Left renal cortex interstitium (tissue), 4 donors: ENCODE measurements at regions not wholly inside any gene's neighbourhood (a gene's known extent, or its start where the extent isn't known, plus 50 kb on each side); places are given as distances from the start of the nearest gene placed in this dataset.

Source experiments
- DNase-seq, 4 donors: peaks; one replicate each; pipeline ENCODE4 v3.0.0-alpha.2; 2013; ENCODE audit warnings: low read depth in 4 of 4, low spot score in 2 of 4, missing footprints in 1 of 4

DNA sequence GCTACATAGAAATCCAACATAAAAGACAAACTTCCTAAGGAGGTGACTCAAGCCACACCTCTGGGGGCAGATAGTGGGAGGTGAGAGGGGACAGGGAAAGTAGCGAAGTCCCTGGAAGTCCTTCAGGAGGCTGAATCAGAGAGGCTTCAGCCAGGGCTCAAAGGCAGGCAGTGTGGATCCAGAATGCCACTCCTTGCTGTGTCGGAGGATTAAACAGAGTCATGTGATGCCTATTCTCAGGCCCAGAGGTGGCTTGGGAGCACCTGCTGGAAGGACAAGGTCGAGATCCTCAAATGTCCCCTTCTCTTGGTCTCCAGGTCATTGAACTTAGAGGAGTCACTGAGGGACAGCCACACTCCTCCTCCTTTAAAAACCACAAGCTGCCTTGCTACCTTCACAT, 391.1 kb downstream of the SOX9 start:
- no peak for DNase-seq

DNA sequence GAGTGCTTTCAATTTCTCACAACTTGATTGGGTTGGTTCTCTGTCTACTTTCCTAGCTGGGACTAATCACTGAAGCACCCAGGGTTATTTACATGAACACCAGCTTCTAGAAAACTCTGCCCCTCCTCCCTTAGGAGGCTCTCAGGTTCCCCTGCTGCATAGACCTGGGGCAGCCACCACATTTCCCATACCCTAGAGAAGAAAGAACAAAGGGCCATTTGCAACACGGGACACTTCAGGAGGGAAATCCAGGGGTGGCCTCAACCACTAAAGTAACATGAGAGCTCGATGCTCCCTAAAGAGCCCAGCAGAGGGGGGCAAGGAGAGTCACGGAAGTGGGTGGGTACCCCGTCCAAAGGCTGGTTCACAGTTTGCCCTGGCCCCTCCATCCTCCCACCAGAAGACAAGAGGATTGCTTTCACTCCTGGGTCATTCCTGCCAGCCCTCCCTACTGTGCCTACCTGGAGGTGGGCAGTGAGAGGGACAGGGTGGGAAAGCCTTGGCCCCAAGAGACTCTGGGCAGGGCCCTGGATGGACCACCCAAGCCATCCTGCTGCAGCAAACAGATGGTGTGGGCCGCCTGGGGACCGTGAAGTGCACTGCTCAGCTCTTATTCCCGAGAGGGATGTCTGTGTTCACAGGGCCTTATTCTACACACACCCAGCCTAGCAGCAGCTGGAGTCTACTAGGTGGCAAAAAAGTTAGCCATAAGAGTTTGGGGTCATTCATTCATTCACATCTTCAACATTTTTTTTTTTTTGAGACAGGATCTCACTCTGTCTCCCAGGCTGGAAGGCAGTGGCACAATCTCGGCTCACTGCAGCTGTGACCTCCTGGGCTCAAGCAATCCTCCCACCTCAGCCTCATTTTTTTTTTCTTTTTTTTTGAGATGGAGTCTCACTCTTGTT, 392.1 kb downstream of the SOX9 start:
- no peak for DNase-seq

DNA sequence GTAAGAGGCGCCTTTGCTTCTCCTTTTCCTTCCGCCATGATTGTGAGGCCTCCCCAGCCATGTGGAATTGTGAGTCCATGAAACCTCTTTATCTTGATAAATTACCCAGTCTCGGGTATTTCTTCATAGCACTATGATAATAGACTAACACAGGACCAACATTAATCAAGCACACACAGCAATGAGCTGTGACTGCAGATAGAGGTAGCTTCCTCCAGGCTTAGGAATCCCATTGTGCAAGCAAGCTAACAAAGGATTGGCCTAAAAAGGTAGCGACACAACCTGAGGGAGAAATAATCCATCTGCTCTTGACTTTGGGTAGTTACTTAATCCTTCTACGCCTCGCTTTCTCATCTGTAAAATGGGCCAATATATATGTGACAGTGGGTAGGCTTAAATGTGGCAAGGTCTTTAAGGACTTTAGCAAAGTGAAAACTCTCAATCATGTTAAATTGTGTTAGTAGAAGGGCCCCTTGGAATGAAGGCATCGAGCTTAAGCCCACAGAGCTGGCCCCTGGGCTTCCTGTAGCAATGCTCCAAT, 393.6 kb downstream of the SOX9 start:
- DNase-seq: no peak

DNA sequence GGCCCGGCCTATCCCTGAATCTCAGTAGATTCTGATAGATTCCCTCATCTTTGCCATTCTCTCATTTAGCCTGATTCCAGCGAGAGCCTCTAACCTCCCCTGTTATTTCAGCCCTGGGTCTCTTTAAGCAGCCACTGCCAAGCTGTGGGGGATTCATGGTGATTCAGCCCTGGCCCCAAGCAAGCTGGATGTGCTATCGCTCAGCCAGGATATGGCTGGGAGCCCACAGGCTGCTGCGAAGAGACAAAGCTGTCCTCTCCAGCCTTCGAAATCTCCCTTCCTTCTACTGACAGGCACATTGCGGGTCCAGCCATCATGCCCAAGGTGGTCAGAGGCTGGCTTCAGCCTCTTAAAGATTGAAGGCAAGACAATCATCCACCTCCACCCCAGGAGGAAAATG, 394.1 kb downstream of the SOX9 start:
- DNase-seq: no peak

DNA sequence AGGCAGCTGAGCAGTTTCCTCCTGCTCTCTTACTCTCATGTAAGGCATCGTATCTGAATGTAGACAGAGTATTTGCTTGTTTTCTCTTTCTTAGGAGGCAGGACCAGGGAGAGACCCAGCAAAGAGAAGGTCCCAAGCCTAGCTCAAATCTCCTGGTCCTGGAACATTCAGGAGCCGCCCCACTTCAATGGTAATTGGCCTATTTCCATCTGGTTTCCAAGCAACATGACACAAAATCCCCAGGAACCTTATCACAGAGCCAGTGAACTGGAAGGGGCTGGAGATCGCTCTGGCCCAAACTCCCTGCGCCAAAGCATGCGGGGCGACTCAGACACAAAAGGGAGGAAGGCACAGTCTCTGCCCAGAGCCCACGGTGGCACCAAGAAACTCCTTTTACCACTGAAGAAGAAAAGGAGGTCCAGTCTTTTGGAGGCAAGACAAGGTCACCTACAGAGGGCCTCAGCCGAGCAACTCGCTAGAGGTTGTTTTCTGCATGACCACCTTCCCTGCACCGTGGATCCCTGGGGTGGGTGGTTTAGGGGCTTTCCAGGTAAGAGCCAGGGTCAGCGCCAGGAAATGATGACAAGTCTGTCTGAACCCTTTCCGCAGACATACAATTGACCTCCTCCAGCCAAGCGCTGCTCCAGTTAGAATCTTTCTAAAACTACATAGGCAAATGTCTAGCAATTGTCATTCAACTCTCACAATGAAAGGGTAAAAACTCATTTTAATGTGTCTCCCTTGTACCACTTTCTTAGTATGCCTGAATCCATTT, 394.7 kb downstream of the SOX9 start:
- DNase-seq: no peak

DNA sequence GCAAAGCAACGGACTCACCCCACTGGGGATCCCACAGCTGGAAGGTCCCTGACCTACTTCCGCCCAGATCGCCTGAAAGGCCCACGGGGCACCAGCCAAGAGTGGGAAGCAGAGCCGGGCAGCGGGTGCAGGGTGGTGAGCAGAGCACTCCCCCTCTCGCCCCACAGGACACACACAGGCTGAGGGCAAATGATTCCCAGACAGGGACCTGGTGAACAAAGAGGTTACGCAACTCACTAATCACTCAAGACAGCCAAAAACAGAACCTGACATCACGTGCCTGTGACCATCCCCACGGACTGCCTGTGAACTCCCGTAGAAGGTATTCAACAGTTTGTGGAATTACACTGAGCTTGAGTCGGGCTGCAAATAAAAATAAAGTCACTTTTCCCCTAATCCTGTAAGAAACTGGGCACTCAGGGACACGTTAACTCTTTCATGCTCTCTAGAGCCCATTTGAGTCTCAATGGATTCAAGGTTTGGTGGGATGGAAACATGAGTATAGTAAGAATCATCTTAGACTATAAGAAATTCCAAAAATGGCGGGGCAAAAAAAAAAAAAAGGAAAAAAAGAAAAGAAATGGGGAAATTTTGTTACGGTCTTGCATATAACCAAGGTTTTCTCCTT, 396.1 kb downstream of the SOX9 start:
- DNase-seq: no peak

DNA sequence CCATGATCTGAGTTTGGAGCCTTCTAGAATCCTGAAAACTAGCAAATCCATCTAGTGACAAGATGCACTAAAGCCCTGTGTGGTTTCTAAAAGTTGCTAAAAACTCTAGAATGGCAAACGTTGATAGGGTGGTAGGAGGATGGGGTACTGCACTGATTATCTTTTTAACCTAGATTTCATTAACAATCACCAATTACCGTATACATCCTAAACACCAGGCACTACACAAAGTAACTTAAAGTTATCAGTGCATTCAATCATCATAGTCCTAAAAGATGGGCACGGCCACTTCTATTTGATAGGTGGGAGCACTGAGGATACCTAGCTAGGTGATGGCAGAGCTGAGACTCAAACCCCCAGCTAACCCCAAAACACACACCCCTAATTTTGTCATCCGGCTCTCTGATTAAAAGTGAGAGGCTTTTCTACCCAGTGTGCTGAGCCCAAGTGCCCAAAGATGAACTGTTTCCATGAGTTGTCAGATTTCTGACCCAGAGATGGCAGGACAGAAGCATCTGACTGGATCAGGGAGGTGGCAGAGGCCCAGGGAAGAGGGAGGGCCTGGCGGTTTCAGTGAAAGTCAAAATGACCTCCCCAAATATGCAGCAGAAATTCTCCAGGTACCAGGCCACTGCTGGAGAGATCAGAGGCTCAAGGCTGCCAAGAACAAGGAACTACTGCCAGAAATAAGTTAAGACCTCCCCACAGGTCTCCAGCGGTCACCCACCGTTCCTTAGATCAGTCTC, 396.8 kb downstream of the SOX9 start:
- DNase-seq: no peak

DNA sequence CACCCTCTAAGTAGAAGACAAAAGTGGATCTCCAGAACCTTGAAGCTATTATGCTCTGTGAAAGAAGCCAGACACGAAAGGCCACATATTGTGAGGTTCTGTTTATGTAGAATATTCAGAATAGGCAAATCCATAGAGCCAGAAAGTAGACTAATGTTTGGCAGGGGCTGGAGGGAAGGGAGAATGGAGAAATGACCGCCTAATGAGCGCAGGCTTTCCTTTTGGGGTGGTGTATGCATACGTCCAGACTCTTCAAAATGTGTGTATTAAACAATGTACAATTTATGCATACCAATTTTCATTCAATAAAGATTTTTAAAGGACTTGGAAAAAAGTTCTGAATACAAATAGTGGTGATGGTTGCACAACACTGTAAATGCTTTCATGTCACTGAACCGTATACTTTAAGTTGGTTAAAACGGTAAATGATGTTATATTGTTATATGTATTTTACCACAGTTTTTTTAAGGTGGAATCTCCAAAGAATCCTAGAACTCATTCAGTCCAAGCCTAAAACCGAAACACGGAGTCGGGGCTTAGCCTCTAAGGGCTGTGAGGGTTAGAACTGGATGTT, 397.4 kb downstream of the SOX9 start:
- DNase-seq: no peak

DNA sequence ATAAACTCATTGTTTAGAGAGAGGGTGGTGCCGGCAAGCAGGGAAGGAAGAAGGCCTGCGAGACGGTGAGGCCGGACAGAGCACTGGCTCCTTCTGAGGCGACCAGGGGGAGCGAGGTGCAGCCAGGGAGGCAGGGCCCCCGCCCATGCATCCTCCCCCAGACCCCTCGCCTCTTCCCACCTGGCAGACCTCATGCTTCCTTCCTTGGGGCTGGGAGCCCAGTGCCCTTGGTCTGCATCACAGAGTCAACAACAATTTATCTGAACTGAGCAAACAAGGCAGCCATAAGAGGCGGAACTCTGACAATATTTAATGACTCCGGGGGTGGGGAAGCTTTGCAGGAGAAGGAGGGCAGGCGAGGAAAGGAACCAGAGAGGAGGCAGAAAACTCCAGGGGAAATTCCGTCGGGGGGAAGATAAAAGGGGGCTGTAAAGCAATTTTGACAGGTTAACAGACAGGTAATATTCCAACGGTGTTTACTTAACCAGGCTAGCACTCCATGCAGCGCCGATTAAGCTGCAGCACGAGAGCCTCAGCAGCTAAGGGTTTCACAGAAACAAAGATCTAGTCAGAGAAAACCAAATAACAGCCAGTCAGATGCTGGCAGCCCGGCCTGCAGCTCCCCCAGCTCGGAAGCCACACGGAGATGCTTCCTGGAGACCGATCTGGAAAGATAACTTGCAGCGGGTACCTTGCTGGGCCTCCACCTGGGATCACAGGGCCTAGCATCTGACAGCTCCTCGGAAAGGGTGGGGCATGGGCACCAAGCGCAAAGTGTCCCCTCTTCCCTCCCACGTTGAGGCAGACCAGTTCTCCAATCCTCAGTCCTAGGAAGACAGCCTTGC, 398.2 kb downstream of the SOX9 start:
- no peak for DNase-seq

DNA sequence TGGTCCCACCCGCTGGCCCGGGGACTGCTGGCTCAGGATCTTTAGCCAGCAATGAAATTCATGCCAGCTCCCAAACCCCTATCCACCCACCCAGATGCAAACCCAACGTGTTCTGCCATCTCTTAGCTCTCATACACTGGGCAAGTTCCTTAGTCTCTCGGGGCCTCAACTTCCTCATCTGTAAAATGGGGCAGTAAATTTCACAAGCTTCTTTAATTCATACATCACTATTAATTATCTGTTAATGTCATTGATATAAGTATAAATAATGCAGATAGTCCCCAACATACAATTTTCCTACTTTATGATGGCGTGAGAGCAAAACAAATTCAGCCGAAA, 398.7 kb downstream of the SOX9 start:
- no peak for DNase-seq

DNA sequence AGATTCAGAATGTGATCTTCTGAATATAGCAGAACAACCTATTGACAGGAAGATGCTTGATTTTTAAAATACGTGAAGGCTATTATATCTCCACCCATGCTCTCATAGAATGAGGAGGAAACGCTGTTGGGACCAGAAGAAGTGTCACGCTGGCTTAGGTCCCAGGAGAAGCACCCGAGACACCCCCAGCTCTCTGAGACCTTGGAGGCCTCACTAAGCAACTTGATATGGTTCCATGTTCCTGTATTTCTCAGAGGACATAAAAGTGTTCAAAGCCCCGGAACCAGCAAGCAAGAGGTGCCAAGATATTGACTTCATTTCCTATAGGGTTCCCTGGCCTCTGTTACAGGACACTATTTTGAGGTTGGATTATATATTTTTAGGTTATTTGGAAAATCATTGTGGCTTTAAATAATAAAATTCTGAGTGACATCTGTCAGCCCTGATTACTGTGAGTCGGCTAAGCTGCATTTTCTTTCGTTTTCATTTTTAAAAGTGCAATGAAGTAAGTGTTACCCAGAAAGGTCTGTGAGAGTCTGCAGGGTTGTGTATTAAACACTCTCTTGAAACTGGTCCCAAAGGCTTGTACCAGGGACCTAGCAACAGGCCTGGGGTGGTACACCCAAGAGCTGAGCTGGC, 400.0 kb downstream of the SOX9 start:
- no peak for DNase-seq

DNA sequence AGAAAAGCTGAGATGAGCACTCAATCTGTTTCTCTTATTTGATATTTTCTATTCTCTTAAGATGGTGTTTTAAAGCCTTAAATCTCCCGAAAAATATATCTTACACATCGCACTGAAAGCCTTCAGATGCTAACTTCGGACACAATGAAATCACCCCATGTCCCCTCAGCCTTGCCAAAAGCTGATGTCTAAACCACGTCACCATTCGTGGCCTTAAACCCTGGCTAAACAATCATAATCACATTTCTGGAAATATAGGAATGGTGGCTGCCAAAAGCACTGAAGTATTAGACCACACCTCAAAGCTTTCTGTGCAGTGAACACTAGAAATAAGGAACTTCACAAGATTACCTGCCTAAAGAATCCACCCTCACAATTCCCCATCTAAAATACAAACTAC, 402.7 kb downstream of the SOX9 start:
- no peak for DNase-seq

DNA sequence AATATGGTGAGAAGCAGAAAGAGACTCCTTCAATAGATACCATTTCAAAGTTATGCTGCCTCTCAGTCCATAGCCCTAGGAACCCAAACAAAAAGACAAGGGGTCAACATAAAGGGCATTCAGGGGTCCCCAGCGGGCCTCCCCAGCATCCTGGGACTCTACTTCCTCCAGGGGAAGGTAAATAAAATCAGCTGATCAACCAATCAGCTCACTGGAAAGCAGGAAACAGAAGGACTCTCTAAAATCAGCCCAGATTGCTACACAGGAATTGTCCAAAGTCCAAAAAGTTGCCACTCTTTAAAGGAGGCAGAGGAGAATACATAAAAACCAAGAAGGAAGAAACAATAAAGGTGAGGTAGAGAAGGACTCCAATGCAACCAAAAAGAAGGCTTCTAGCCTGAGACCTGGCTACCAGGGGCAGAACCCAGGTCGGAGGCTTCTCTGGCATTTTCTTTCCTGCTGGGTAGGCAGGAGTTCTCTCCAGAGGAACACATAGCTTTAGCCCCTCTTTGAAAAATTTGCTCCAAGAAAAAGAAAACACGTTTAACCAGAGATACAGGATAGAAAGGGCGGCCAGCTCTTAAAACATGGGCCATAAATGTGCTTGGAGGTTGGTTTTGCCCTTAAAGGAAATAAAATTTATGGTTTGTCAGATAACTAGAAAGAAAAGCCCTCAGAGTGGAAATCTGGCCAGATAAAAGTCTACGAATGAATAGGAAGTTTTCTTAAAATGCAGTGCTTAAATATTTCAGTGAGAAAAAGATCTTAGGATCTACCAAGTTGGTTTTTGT, 404.6 kb downstream of the SOX9 start:
- DNase-seq: no peak

DNA sequence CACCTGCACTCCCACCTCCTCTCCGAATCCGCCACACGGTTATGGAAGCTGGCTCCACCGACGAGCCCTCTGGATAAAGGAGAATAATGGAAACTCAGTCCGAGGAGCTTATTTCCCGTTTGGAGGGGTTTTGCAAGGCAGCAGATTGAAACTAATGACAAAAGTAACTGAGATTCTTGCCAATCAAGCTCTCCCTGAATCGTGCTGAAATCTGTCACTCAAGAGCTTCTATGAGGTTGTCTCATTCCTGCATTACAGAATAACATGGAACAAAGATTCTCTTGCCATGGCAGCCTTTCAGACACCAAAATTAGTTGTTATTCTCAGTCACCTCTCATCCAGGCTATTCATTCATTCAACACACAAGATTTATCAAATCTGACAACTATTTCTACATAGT, 405.9 kb downstream of the SOX9 start:
- no peak for DNase-seq

DNA sequence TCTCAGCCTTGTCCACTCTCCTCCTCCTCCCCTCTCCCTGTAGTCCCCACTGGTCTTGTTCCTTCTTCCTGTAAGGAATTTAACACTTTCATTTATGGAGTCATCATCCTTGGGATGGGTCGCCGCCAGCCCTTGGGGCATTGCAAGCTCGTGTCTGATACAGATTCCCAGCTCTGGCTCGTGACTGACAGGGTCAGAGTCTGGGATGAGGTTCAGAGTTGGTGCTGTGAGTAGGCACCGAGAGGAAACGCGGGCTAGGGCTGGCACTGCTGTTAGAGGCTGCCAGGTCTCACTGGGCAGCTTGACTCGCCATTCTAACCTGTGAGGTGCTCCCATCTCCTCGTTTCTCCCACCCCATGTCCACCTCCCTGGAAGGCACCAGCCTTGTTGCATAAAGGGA, 407.0 kb downstream of the SOX9 start:
- DNase-seq: no peak

DNA sequence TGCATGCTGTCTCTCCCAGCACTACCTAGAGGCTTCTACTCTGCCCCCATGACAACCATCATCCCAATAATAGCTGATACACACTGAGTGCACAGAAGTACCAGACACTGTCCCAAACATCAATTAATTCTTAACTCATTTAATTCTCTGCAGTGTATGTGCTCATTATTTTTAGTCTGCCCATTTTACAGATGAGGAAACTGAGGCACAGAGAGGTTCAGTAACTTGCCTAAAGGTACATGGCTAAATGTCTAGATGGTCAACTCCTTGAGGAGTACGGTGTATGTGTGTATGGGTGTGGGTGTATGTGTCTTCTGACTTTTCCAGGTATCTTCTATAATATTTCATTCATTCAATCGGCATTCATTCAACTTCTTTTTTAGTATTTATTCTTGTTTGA, 407.9 kb downstream of the SOX9 start:
- DNase-seq: no peak

DNA sequence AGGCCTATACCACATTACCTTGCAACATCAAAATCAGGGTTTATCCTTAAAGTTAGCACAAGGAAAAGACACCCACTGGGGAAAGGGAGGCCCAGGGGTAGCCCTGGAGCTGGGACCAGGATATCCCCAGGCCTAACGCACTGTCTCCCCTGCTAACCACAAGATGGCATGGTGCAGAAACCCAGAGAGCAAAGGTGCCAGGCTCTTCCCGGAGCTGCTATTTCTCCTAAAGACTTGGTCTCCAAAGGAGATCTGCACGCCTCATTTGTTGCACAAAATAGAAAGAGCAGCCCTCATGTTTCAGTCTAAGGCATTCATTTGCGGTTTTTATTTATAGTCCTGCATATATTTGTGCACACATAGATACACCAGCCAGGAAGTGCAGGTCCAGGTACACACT, 408.6 kb downstream of the SOX9 start:
- no peak for DNase-seq

DNA sequence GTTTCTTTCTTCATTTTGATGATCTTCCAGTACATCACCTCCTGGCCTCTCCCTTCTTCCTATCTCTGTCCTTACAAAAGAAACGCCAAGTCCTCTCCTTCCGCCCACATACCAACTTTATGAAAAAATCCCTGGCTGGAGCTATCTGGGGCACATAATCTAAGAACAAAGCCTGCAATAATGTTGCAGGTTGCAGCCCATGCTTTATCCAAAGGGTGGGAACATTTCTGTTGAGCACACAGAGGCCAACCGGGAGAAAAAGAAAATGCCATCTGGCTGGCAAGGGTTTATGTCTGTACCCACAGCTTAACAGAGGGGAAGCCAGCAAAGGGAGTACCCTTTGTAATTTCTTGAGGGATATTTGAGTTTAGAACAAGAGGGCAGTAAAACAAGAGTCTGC, 409.6 kb downstream of the SOX9 start:
- DNase-seq: no peak
